H9 (cell line): ENCODE measurements at regions not wholly inside any gene's neighbourhood (a gene's known extent, or its start where the extent isn't known, plus 50 kb on each side); places are given as distances from the start of the nearest gene placed in this dataset.

Source experiments
- DNase-seq: peaks from one replicate; pipeline ENCODE4 v3.0.0-alpha.2; 2017
- H2AFZ ChIP-seq: one replicate; pipeline ENCODE4 v1.6.1; 2013; ENCODE audit warnings: mild to moderate bottlenecking, low read length, control low read depth, moderate library complexity
- H2AK5ac ChIP-seq: 2 replicates; pipeline ENCODE4 v1.6.1; 2013; ENCODE audit warnings: low read length, control low read depth, mixed read lengths; ENCODE audit not compliant: insufficient read length
- H2BK120ac ChIP-seq: one replicate; pipeline ENCODE4 v1.6.1; 2013; ENCODE audit warnings: low read depth, mild to moderate bottlenecking, low read length, control low read depth, inconsistent platforms; ENCODE audit not compliant: poor library complexity, severe bottlenecking
- H2BK12ac ChIP-seq: 2 replicates; pipeline ENCODE4 v1.6.1; 2013; ENCODE audit warnings: low read length, control low read depth, mixed read lengths, low read depth; ENCODE audit not compliant: insufficient read length
- H2BK15ac ChIP-seq: 2 replicates; pipeline ENCODE4 v1.6.1; 2013; ENCODE audit warnings: low read depth, low read length, control low read depth
- H2BK20ac ChIP-seq: one replicate; pipeline ENCODE4 v1.6.1; 2013; ENCODE audit warnings: low read depth, mild to moderate bottlenecking, low read length, control low read depth, inconsistent platforms; ENCODE audit not compliant: poor library complexity, severe bottlenecking
- H2BK5ac ChIP-seq: 2 replicates; pipeline ENCODE4 v1.6.1; 2013; ENCODE audit warnings: low read length, control low read depth, mixed read lengths; ENCODE audit not compliant: insufficient read length
- H3K14ac ChIP-seq: 2 replicates; pipeline ENCODE4 v1.6.1; 2013; ENCODE audit warnings: low read length, control low read depth; ENCODE audit not compliant: insufficient read depth
- H3K18ac ChIP-seq: 2 replicates; pipeline ENCODE4 v1.6.1; 2013; ENCODE audit warnings: low read depth, mild to moderate bottlenecking, mixed read lengths, low read length, control low read depth; ENCODE audit not compliant: insufficient read length
- H3K23ac ChIP-seq: 2 replicates; pipeline ENCODE4 v1.6.1; 2013; ENCODE audit warnings: low read length, control low read depth, mixed read lengths, low read depth; ENCODE audit not compliant: insufficient read length
- H3K23me2 ChIP-seq: 2 replicates; pipeline ENCODE4 v1.6.1; 2013; ENCODE audit warnings: low read depth, mild to moderate bottlenecking, mixed read lengths, low read length, control low read depth; ENCODE audit not compliant: insufficient read length, poor library complexity, severe bottlenecking
- H3K27ac ChIP-seq: 2 replicates; pipeline ENCODE4 v1.5.1; 2013; ENCODE audit warnings: low read length, control low read depth, mixed read lengths, low read depth; ENCODE audit not compliant: insufficient read length
- H3K27me3 ChIP-seq: 2 replicates; pipeline ENCODE4 v1.6.1; 2013; ENCODE audit warnings: low read length, control low read depth, inconsistent platforms; ENCODE audit not compliant: insufficient read depth
- H3K4ac ChIP-seq: 2 replicates; pipeline ENCODE4 v1.6.1; 2013; ENCODE audit warnings: low read depth, mild to moderate bottlenecking, control low read depth, inconsistent platforms, low read length, moderate library complexity
- H3K4me1 ChIP-seq: 2 replicates; pipeline ENCODE4 v1.6.1; 2013; ENCODE audit warnings: low read length, control low read depth, inconsistent platforms; ENCODE audit not compliant: insufficient read depth
- H3K4me2 ChIP-seq: 2 replicates; pipeline ENCODE4 v1.6.1; 2013; ENCODE audit warnings: low read length, control low read depth, mixed read lengths; ENCODE audit not compliant: insufficient read length, insufficient read depth
- H3K56ac ChIP-seq: 2 replicates; pipeline ENCODE4 v1.6.1; 2013; ENCODE audit warnings: low read depth, mild to moderate bottlenecking, mixed read lengths, low read length, control low read depth; ENCODE audit not compliant: insufficient read length
- H3K79me1 ChIP-seq: 2 replicates; pipeline ENCODE4 v1.6.1; 2013; ENCODE audit warnings: low read depth, mild to moderate bottlenecking, moderate library complexity, low read length, control low read depth, inconsistent platforms; ENCODE audit not compliant: insufficient read depth, poor library complexity, severe bottlenecking
- H3K79me2 ChIP-seq: 2 replicates; pipeline ENCODE4 v1.6.1; 2013; ENCODE audit warnings: low read length, control low read depth, inconsistent platforms; ENCODE audit not compliant: insufficient read depth
- H3K9ac ChIP-seq: 2 replicates; pipeline ENCODE4 v1.6.1; 2013; ENCODE audit warnings: low read length, control low read depth, mixed read lengths; ENCODE audit not compliant: insufficient read length; ENCODE audit errors: extremely low read depth
- H3K9me3 ChIP-seq: one replicate; pipeline ENCODE4 v1.6.1; 2013; ENCODE audit warnings: low read depth, low read length, inconsistent platforms; ENCODE audit not compliant: control insufficient read depth
- H3T11ph ChIP-seq: one replicate; pipeline ENCODE4 v1.6.1; 2013; ENCODE audit warnings: mild to moderate bottlenecking, low read length, control low read depth, inconsistent platforms
- H4K20me1 ChIP-seq: one replicate; pipeline ENCODE4 v1.6.1; 2013; ENCODE audit not compliant: control insufficient read depth, insufficient read length, insufficient read depth
- H4K5ac ChIP-seq: 2 replicates; pipeline ENCODE4 v1.6.1; 2013; ENCODE audit warnings: low read depth, mild to moderate bottlenecking, mixed read lengths, low read length, control low read depth; ENCODE audit not compliant: insufficient read length
- H4K8ac ChIP-seq: replicated peaks from 2 replicates; pipeline ENCODE4 v1.6.1; 2013; ENCODE audit warnings: low read length, control low read depth, mixed read lengths, low read depth; ENCODE audit not compliant: insufficient read length
- H4K91ac ChIP-seq: 2 replicates; pipeline ENCODE4 v1.6.1; 2013; ENCODE audit warnings: low read depth, mild to moderate bottlenecking, moderate library complexity, mixed read lengths, low read length, control low read depth; ENCODE audit not compliant: insufficient read length
- H3K27ac Mint-ChIP-seq, 3 experiments: 2 replicates in 2 of 3; 3 replicates in 1 of 3; pipeline ENCODE4 v1.8.0; 2020 to 2021; ENCODE audit warnings: mixed read lengths in 3 of 3, mild to moderate bottlenecking in 1 of 3, moderate library complexity in 1 of 3
- H3K27me3 Mint-ChIP-seq: 2 replicates; pipeline ENCODE4 v1.8.0; 2021; ENCODE audit warnings: low read depth, mild to moderate bottlenecking, moderate library complexity, mixed read lengths
- H3K36me3 Mint-ChIP-seq, 3 experiments: 2 replicates in 2 of 3; 3 replicates in 1 of 3; pipeline ENCODE4 v1.8.0; 2020 to 2021; ENCODE audit warnings: low read depth in 3 of 3, mixed read lengths in 3 of 3; ENCODE audit not compliant: insufficient read depth in 1 of 3
- H3K4me1 Mint-ChIP-seq, 2 experiments: 2 replicates each; pipeline ENCODE4 v1.8.0; 2020; ENCODE audit warnings: mixed read lengths in 2 of 2
- H3K4me3 Mint-ChIP-seq, 2 experiments: 2 replicates in 1 of 2; 3 replicates in 1 of 2; pipeline ENCODE4 v1.8.0; 2020 to 2021; ENCODE audit warnings: mild to moderate bottlenecking in 2 of 2, mixed read lengths in 2 of 2, moderate library complexity in 1 of 2
- H3K9me3 Mint-ChIP-seq, 2 experiments: 2 replicates in 1 of 2; 3 replicates in 1 of 2; pipeline ENCODE4 v1.8.0; 2020; ENCODE audit warnings: mild to moderate bottlenecking in 2 of 2, mixed read lengths in 2 of 2, moderate library complexity in 1 of 2
- WGBS: extraction: QIAGEN DNeasy Blood & Tissue Kit; methylation state at CpG from one replicate; pipeline ENCODE4 v1.1.7; 2013; ENCODE audit warnings: missing lambda C conversion rate, low lambda C conversion rate, mixed read lengths; ENCODE audit not compliant: insufficient read length; ENCODE audit errors: extremely low coverage; 5-methylcytosine and 5-hydroxymethylcytosine counted together
- TF ChIP-seq, protein P1 (sequence below): fragments of 200-600 bp; sonication (generic); conservative IDR thresholded peaks from 3 replicates; pipeline ENCODE4 v1.8.0; 2021; ENCODE audit warnings: antibody characterized with exemption, mild to moderate bottlenecking

DNA sequence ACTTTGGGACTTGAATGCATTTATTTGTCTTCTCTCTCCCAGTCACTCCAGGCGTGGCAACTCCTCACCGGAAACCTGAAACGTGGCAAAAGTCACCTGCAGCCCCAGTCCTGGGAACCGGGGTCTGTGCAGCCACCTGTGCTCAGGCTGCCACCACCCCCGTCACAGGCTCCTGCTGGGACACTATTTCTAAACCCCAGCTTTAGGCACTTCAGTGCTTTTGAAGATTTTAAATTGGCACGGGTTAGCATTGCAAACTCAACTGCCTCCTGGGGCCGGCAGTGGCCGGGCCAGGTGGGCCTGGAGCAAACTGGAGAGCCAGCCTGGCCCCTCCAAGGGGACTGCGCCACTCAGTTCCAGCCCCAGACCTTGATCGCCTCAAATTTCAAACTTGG, 146.7 kb upstream of the IQSEC1 start:
- peaks cover 8 to 14% of the 10 kb centered on the region in 2 experiments for H3K4me1 Mint-ChIP-seq
- Histone ChIP-seq H4K91ac (no peak overlapping the region), H4K5ac (no peak overlapping the region), H2BK120ac (no peak overlapping the region), H2AFZ (no peak overlapping the region), H2AK5ac (no peak overlapping the region), H3K4ac (no peak overlapping the region), H3K9ac (no peak overlapping the region), H2BK15ac (no peak overlapping the region), H3K14ac (no peak overlapping the region), H2BK20ac (no peak overlapping the region), H3K79me2 (no peaks in the 10 kb centered on the region), H3K27me3 (no peaks in the 10 kb centered on the region), H3K4me2 (no peak overlapping the region), H3K23ac (no peak overlapping the region), H2BK12ac (no peak overlapping the region), H4K20me1 (no peaks in the 10 kb centered on the region), H3T11ph (no peak overlapping the region), H3K23me2 (no peaks in the 10 kb centered on the region), H2BK5ac (no peak overlapping the region), H3K79me1 (no peaks in the 10 kb centered on the region), H4K8ac (no peak overlapping the region), H3K27ac (no peak overlapping the region), H3K4me1 (no peaks in the 10 kb centered on the region), H3K18ac (no peak overlapping the region), H3K56ac (no peak overlapping the region), H3K9me3 (no peaks in the 10 kb centered on the region)
- TF ChIP-seq, protein P1, sequence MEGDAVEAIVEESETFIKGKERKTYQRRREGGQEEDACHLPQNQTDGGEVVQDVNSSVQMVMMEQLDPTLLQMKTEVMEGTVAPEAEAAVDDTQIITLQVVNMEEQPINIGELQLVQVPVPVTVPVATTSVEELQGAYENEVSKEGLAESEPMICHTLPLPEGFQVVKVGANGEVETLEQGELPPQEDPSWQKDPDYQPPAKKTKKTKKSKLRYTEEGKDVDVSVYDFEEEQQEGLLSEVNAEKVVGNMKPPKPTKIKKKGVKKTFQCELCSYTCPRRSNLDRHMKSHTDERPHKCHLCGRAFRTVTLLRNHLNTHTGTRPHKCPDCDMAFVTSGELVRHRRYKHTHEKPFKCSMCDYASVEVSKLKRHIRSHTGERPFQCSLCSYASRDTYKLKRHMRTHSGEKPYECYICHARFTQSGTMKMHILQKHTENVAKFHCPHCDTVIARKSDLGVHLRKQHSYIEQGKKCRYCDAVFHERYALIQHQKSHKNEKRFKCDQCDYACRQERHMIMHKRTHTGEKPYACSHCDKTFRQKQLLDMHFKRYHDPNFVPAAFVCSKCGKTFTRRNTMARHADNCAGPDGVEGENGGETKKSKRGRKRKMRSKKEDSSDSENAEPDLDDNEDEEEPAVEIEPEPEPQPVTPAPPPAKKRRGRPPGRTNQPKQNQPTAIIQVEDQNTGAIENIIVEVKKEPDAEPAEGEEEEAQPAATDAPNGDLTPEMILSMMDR: no peak
- no peaks in the 10 kb centered on the region for H3K9me3 Mint-ChIP-seq
- DNase-seq: no peak
- no CpG with 5 or more reads among the region's 10 CpGs for WGBS
- no peaks in the 10 kb centered on the region for H3K36me3 Mint-ChIP-seq
- no peak overlapping the region for H3K4me3 Mint-ChIP-seq
- H3K27me3 Mint-ChIP-seq: no peaks in the 10 kb centered on the region; the same call in 1 of the 2 replicates
- no peak overlapping the region for H3K27ac Mint-ChIP-seq
